HG03558 (cell line): ENCODE measurements at regions not wholly inside any gene's neighbourhood (a gene's known extent, or its start where the extent isn't known, plus 50 kb on each side); places are given as distances from the start of the nearest gene placed in this dataset.

Source experiments
- ATAC-seq: cut with Tn5 transposase; IDR thresholded peaks from one replicate; pipeline ENCODE4 v1.9.1; 2021; ENCODE audit warnings: moderate number of reproducible peaks; ENCODE audit not compliant: unreplicated experiment; ENCODE audit errors: extremely low read depth

DNA sequence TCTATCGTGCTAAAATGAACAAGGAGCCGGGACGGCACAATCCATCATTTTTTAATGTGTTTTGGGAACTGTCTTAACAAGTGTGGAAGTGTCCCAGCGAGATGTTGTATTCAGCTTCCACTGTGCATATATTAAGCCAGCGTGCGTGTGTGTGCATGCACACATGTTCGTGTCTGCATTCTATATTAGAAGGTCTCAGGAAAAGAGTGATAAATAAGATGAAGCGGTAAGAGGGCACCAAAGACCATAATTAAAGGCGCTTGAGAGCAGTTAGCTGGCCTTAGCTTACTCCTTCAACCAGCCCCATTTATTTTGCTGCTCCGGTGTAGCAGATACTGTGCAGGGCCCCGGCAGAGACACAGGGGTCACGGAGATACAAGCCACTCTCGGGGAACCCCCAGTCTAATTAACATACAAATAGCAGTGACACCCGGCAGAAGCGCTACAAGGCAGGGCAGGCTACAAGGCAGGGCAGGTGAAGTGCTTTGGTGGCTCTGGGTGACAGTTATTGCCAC, 206.5 kb upstream of the RREB1 start:
- ATAC-seq, result no peak

DNA sequence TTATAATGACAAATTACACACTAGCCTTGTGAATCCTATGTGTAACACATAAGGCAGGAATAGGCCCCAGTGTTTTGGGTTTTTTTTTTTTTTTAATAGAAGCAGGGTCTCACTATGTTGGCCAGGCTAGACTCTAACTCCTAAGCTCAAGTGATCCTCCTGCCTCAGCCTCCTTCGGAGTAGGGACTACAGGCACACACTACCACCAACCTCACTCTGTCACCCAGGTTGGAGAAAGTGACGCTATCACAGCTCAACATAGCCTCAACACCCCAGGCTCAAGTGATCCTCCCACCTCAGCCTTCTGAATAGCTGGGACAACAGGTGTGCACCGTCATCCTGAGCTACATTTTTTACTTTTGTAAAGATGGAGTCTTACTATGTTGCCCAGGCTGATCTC, 205.8 kb upstream of the RREB1 start:
- ATAC-seq, result no peak

DNA sequence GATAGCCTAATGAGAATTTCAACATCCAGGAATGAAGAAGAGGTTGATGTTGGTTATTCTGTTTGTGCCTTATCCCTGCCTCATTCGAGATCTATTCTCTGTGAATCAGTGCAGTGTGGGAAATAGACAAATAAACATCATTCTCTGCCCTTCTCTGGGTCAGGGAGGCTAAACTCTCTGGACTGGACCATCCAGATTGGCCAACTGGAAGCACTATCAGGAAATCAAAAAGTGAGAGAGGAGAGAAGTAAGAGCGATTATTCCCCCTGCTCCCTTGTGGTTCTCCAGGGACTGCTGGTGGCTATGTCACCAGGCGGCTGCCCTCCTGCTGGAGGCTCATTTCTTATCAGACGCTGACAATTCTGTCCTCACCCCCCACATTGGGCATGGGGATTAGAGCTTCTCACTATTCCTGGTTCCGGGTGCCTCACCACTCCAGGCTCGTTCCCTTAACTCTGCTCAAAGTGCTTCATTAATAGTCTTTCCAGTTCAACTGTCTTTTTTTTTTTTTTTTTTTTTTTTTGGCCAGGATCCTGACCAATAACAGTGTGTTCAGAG, 201.7 kb upstream of the RREB1 start:
- ATAC-seq, result no peak

DNA sequence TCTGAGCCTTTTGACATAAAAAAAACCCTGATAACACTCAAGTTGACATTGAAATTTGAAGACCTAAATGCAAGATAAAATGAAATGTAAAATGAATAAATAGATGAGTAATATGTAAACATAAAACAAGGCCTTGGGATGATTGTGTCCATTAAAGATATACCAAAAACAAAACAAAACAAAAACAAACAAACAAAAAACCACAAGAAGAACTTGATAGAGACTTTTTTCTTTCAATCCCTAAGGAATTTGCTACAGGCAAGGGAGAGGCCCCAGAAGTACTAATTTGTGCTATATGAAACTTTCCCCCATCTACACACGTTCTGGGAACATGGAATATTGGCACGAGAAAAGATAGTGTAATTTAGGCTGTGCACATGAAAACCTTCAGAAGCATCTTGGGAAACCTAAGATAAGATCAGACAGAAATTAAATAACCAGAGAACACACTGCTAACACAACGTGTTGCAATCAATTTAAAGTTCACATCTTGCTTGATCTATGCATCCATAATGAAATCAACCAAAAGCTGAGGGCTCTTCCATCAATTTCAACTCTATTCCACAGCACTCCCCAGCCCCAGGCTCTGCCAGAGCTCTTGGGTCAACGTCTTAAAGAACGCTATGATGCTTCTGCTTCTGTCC, 201.1 kb upstream of the RREB1 start:
- ATAC-seq, result no peak

DNA sequence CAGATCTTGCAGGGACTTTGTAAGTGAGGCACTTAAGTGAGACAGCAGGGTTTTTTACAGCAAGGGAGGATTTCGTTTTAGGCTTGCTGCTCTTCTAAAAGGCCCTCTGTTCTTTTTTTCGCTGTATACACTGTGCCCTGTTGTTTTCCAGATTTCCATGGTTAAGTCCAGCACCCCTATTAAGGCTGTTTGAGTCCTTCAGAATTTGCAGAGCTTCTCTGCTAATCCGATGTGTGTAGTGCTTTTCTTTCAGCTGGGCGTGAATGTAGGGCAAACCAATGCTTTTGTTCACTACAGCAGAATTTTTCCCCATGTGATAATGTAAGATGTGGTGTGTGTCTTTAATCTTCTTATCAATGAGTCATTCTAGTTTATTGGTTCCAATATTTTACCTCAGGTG, 200.5 kb upstream of the RREB1 start:
- ATAC-seq, result no peak

DNA sequence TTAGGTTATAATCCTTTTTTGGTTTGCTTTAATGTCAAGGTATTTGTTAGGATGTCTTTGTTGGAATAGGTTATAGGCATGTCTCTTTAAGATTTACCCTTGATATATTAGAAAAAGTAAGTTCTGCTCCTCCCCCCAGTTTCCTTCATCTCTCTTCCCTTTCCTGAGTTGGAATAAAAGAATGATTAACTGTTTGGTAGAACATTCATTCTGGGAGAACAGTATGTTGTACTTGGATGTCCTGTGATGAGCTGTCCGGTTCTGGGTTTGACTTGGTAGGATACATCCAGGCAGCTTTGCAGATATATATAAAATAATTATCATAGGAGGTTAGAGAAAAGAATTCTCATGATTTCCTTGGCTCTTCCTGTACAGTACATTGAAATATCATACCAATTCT, 199.6 kb upstream of the RREB1 start:
- ATAC-seq, result no peak

DNA sequence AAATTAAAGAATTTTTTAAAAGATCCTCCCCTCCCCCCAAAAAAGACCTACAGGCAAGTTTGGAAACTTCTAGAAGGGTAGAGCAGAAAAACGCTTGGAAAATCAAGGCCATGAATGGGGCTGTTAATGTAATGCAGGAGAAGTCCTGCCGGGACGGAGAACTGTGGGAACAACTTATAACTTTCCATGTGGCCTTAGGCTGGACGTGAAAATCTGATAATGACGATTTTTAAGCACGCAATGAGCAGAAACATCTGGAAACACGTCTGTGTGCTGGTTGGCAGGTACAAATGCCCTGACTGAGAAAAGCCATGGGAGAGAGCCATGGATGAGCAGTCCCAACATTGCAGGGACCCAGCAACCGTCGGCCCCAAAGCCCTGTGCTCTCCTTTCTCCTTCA, 198.7 kb upstream of the RREB1 start:
- ATAC-seq, result no peak

DNA sequence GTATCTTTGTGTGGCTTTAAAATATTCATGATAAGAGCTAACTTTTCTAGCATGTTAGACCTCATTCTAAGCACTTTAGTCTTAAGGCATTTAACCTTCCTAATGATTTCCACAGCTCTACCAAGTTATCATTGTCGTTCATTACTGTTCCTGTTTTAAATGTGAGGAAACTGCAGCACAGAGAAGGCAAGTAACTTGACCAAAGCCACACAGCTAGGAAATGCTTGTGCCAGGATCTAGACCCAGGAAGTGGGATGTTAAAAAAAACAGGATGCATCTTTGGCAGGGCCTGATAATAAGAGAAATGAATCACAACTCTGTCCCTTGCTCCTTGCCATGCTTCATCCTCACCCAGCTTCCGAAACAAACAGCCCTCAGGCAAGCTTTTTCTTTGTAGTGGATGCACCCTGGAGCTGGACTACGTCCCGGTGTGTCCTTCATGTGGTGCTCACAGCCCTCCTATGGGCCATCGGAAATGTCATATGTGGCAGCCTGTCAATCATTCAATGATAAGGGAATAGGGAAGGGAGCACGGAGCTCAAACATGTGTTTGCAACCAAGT, 196.9 kb upstream of the RREB1 start:
- no peak for ATAC-seq

DNA sequence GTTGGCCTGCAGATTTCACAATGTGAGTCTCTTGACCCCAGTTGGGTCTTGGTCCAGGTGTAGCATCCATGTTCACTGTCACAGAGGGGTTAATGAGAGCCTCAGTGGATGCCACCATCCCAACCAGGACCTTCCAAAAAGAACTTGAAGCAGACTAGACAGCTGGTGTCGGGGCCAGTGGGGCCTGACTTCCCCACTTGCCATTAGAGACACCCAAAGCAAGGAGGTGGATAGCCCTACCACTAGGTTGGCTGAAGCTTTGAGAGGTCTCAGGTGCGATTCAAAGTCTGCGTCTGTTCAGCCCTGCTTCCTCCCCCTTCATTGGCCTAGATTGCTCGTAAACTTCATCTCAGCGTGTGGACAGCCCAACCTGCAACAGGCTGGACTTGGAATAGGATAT, 196.4 kb upstream of the RREB1 start:
- ATAC-seq, result no peak

DNA sequence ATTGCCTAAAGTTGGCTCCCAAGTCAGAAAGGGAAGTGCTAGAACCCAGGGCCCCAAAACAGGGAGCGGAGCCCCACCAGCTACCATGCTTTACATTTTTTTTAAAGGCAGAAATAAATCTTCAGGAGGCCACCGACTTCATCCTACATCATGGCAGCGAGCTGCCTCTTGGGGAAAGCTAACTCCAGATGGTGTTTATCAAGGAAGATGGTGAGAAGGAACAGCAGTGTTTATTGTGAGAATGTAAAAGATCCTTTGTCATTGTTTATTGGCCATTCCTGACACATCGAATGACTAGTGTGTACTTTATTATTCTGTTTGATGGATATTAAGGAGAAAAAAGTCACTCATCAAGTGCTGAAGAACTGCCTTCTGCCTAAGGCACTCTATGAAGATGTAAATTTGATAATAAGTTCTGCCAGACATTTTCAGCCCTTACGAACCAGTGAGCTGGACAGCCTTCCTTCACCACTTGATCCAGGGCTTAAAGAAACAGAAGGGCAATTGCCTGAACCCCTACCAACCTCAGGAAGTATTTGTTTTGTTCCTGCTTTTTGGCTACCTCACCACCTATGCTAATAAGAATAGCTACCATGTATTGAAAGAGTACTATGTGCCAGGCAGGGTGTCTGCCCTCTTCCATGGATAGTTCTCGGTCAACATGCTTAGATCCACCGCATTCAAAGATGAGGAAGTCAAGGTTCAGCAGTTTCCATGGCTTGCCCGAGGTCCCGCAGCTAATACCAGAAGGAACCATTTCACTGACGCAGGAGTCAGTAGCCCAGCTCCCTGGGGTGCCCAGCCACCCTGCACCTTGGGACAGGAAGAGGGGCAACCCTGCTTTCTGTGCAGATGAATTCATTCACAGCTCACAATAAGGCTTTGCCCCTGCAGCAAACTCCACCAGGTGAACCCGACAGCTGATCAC, 194.7 kb upstream of the RREB1 start:
- ATAC-seq, result no peak

DNA sequence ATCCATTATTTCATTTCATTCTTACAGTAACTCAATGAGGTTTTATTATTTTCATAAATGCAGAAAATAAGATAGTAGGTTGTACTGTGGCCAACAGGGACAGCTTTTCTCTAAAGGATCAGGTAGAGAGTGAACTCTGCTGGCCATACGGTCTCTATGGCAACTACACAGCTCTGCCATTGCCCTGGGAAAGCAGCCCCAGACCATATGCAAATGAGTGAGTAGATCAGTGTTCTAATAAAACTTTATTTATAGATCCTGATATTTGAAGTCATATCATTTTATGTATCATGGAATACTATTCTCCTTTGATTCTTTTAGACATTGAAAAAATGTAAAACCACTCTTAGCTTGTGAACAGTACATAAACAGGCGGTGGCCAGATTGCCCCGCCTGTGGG, 192.5 kb upstream of the RREB1 start:
- no peak for ATAC-seq

DNA sequence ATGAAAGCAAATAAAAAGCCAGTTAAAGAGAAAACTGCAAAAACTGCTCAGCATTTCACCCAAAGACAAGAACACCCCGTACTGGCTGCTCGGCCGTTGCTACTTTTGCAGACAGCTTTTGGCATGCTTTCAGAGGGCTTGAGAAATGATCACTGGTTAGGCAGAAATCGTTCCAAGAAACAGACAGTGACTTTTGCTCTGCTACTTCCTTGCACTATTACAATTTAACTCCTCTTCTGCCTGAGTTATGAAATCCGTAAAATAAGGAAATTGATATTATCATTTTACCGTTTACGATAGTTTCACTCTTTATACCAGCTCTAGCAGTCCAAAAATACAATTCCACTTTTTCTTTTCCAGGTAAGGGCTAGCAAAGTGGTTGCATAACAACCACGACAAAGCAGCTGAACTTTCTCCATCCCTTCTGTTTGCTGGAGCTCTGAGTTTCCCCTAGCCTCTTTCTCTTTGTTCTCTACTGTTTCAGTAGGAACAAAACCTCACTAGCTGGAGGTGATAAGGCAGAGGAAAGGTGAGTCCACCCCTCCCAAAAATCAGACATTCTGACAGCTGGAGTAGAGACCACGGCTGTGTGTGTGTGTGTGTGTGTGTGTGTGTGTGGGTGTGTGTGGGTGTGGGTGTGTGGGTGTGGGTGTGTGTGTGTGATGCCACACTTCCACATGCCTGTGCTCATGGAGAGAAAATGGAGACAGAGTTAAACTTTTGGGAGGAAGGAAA, 191.8 kb upstream of the RREB1 start:
- no peak for ATAC-seq

DNA sequence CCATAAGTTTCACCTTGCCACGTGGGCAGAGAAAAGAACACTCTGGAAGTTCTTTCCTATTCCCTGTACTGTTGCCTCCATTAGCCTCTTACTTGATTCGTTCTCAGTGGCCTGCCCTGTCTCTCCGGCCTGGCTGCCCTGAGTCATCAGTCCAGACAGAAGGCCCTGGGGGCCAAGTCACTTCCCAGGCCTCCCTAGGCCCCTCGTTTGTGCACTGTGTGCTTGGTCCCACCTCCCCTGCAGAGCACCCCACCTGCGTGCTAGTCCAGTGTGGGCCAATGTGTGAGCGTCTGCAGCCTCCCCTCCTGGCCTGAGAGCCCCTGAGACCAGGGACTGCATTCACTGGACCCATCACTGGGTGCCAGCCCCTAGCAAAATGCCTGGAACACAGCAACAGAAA, 191.2 kb upstream of the RREB1 start:
- ATAC-seq, result no peak

DNA sequence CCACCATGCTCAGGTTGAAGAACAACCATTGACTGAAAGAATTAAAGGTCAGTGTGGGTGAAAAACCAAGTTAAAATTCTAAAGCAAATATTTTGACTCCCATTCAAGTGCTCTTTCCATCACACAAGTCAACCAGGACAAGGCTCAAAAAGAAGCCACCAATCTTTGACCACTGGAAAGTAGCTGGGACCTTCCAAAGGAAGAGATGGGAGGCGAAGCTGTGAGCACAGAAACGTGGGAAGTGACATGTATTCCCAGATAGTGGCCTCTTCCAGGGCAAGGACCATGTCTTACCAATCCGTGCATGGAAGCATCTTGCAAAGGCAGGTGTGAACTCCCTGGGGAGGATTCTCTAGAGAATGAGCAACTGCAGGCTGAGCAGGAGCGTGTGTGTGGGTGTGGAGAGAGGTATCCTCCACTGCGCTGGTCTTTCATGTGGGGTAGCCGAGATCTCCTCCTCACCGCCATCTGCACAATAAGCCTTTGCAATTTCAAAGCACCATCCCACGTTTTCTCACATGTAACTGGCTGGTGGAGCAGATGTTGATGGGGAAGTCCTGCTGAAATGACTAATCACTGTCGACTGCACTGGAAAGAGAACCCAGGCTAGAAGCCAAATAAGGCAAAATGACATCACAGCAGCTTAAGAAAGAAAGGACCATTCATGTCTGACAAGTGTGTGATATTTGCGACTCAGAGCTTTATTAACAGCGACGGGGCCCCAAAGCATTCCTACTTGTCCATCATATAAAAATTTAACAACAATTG, 189.4 kb upstream of the RREB1 start:
- peak; percentile 71 for ATAC-seq

DNA sequence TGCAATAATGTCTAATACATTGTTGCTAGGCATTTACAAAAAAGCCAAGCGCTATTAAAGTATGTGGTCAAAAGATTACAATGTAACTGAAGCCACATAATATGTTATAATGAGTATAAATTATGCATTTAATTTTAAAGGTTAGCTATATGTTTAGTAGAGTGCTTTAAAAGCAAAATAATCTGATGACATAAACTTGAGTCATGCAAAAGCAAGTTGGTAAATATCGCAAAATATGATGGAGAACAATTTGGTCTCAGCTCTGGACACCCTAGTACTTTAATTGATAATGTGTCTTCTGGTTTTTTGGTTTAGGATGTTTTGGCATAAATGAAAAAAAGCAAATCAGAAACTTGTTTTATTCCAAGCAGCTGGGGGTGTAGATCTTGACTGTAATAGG, 188.6 kb upstream of the RREB1 start:
- ATAC-seq, result no peak

DNA sequence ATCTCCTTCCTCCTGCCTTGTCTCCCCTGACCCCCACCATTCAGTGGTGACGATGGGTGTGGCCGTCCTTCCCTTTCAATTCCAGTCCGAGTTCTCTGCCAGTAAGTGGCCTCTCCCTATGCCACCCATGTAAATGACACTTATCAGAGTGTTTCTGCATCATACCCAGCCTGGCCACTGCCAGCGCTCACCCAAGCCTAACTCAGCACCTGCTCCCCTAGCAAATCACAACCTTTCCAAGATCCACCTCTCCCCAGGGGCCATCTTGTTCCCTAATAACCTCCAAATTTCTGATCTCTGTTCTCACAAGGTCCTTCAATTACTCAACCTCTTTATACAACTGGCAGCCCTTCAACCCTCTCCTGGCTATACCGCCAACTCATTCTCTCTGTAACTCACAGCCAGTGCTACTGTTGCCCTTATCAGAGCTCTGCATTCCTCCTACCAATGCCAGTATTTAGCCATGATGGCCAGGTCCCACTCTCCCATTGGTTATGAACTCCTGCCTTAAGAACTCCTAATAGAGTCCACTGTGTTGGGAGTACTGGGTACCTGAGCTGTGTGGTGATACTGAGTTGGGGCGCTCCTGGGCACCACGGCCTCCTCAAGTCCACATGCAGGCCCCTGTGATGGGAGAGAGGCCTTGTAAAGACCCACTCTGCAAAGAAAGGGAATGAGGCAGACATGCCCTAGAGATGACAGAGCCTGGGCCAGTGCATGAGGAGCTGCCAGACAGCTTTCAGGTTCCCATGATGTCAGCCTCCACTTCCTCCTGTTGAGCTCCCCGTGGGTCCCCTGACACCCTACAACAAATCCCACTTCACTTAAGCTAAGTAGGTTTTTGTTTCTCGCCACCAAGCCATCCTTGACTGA, 187.4 kb upstream of the RREB1 start:
- ATAC-seq, result no peak

DNA sequence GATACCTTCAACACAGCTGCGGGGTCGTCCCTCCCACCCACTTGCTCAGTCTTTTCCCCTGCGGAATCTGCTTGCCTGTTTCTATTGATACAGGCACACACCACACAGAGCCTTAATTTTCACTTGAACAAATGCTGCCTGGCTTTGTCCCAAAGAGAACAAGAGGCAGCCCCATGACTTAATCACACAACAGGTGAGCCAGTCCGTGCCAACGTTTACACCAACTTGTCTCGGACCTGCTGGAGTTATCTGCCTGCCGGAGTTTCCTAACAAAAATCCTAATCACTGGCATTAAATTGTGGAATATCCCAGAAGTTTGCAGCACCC, 186.8 kb upstream of the RREB1 start:
- ATAC-seq, result no peak

DNA sequence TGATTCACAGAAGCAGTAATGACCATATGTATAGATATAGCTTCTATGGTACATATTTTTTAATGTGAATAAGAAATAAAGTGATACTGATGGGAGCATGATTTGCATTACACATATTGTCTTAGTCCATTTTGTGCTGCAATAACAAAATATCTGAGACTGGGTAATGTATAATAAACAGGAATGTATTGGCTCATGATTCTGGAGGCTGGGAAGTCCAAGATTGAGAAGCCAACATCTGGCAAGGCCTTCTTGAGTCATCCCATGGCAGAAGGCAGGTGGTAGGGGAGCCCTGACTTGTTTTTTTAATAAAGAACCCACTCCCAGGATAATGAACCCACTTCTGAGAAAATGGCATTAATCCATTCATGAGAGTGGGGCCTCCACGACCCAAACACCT, 185.6 kb upstream of the RREB1 start:
- no peak for ATAC-seq

DNA sequence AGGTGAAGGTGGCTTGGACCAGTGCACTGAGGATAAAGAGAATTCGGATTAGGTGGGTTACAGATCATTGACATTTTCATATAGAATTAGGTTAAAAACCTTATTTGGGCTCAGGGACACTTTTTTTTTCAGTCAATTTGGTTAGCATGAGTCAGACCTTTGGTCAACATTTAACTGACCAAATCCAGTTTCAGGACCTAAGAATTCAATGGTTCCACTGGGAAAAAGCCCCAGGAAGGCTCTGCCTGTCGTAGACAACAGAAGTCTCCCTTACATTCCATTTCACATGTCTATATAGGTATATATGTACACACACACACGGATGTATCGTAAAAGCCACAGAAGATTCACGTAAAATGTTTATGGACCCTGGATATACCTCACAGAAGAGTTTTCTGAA, 184.2 kb upstream of the RREB1 start:
- no peak for ATAC-seq
